ENCODE measurements at regions not wholly inside any gene's neighbourhood (a gene's known extent, or its start where the extent isn't known, plus 50 kb on each side); places are given as distances from the start of the nearest gene placed in this dataset.

DNA sequence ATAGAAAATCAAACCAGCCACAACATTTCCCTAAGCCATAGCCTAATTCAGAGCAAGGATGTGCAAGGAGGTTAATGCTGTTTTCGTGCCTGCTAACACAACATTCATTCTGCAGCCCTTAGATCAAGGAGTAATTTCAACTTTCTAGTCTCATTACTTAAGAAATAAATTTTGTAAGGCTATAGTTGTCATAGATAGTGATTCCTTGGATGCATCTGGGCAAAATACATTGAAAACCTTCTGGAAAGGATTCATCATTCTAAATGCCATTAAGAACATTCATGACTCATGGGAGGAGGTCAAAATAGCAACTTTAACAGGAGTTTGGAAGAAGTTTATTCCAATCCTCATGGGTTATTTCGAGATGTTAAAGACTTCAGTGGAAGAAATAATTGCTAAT, 283.2 kb downstream of the RPAP3 start:
- Histone ChIP-seq H3K4me1 (ENCODE audit: control insufficient read depth, insufficient read depth, low read length) (peaks cover 17% of the 10 kb centered on the region), H3K9ac (ENCODE audit: low read length) (no peak overlapping the region), H3K9me3 (ENCODE audit: control insufficient read depth, low read length) (no peaks in the 10 kb centered on the region), H3K27me3 (replicated peaks; ENCODE audit: control insufficient read depth, insufficient read depth, low read length) (no peaks in the 10 kb centered on the region), H3K36me3 (ENCODE audit: control insufficient read depth, insufficient read depth, low read length, severe bottlenecking) (no peaks in the 10 kb centered on the region), H3K4me3 (ENCODE audit: low read length) (no peak overlapping the region)
- no peak for DNase-seq (ENCODE audit: low read depth)

DNA sequence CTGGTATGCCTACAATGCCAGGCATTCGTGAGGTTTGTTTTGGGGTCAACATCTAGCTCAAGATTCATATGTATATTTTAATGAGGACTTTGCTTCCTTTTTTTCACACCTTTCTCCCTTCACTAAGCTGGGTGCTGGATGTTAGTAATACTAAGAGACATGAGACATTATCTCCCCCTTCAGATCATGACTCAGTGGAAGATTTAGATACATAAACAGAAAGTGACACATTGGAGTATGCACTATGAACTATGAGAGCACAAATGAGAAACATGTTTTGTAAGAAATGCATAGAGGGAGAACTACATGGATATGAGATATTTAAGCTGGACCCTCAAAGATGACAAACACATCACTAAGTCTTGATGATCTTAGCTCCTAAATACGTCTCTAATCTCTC, 286.3 kb downstream of the RPAP3 start:
- peak; percentile 37 for DNase-seq (ENCODE audit: low read depth)
- H3K4me1 ChIP-seq (ENCODE audit: control insufficient read depth, insufficient read depth, low read length): peaks cover 17% of the 10 kb centered on the region
- no peaks in the 10 kb centered on the region for H3K27me3 ChIP-seq (replicated peaks; ENCODE audit: control insufficient read depth, insufficient read depth, low read length)
- no peak overlapping the region for H3K9ac ChIP-seq (ENCODE audit: low read length)
- no peak overlapping the region for H3K4me3 ChIP-seq (ENCODE audit: low read length)
- no peaks in the 10 kb centered on the region for H3K36me3 ChIP-seq (ENCODE audit: control insufficient read depth, insufficient read depth, low read length, severe bottlenecking)
- H3K9me3 ChIP-seq (ENCODE audit: control insufficient read depth, low read length): no peaks in the 10 kb centered on the region

DNA sequence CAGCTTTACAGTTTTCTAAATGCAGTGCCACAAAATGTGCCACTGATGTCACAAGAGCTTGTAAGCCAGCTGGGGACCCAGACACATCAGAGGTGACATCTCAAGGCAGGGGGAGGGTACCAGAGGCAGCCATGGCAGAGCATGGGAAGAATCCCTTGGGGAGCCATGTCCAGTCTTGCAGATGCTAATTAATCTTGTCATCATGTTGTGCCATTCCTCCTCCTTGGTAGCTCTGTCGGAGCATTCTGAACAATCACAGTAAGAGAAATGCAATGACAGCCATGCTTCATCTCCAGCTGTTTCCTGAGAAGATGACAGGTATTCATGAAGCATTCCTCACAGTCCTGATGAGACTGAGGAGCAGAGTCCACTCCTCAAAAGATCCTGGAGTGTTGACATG, 287.9 kb downstream of the RPAP3 start:
- Histone ChIP-seq H3K36me3 (ENCODE audit: control insufficient read depth, insufficient read depth, low read length, severe bottlenecking) (no peaks in the 10 kb centered on the region), H3K9ac (ENCODE audit: low read length) (no peak overlapping the region)

GRCh38 chr12:47417121-47417520, 288.7 kb downstream of the RPAP3 start:
- Histone ChIP-seq H3K36me3 (ENCODE audit: control insufficient read depth, insufficient read depth, low read length, severe bottlenecking) (no peaks in the 10 kb centered on the region), H3K4me3 (ENCODE audit: low read length) (no peak overlapping the region), H3K9ac (ENCODE audit: low read length) (no peak overlapping the region), H3K4me1 (ENCODE audit: control insufficient read depth, insufficient read depth, low read length) (peaks cover 9% of the 10 kb centered on the region), H3K27me3 (replicated peaks; ENCODE audit: control insufficient read depth, insufficient read depth, low read length) (no peaks in the 10 kb centered on the region), H3K9me3 (ENCODE audit: control insufficient read depth, low read length) (no peaks in the 10 kb centered on the region)
- no peak for DNase-seq (ENCODE audit: low read depth)

More for the DNA sequence above, 287.9 kb downstream of the RPAP3 start:
- Histone ChIP-seq H3K9me3 (ENCODE audit: control insufficient read depth, low read length) (no peaks in the 10 kb centered on the region), H3K4me1 (ENCODE audit: control insufficient read depth, insufficient read depth, low read length) (peaks cover 17% of the 10 kb centered on the region), H3K4me3 (ENCODE audit: low read length) (no peak overlapping the region), H3K27me3 (replicated peaks; ENCODE audit: control insufficient read depth, insufficient read depth, low read length) (no peaks in the 10 kb centered on the region)
- no peak for DNase-seq (ENCODE audit: low read depth)

DNA sequence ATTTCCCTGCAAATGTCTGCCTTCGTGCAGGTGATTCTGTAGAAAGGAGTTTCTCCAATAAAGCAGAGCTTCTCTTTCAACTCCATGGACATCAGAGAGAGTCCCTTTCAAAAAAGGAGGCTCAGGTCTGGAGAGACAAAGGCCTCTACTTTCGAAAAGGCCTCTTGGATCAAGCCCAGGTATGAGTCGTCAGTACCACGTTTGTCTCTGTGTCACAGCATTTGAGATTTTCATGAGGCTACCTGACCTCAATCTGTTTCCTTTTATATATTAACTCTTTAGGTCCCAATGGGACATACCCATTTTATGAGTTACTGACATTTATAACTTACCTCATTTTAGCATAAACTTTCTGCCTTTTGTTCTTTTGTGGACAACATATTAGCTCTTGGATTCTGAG, 290.8 kb downstream of the RPAP3 start:
- H3K36me3 ChIP-seq (ENCODE audit: control insufficient read depth, insufficient read depth, low read length, severe bottlenecking): no peaks in the 10 kb centered on the region
- no peaks in the 10 kb centered on the region for H3K9me3 ChIP-seq (ENCODE audit: control insufficient read depth, low read length)
- no peak overlapping the region for H3K9ac ChIP-seq (ENCODE audit: low read length)
- no peak overlapping the region for H3K4me3 ChIP-seq (ENCODE audit: low read length)
- H3K4me1 ChIP-seq (ENCODE audit: control insufficient read depth, insufficient read depth, low read length): peaks cover 9% of the 10 kb centered on the region
- H3K27me3 ChIP-seq (replicated peaks; ENCODE audit: control insufficient read depth, insufficient read depth, low read length): no peaks in the 10 kb centered on the region
- DNase-seq (ENCODE audit: low read depth): no peak

DNA sequence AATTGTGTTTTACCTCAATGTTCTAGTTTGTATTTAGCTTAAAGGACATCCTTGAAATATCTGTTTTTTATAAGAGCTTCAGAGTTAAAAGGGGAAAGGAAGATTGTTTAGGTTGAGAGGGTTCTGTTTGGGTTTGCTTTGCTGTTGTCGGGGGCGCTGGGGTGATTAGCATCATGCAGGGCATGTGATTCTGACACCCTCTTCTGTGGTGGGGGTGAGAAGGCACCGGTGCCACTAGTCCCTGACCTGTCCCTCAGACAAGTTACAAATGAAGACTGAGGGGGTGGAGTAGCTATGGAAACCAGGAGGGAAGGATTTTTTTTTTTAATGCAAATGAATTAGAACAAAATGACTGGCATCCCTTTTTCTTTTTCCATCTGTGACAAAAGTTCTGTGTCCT, 291.3 kb downstream of the RPAP3 start:
- H3K4me3 ChIP-seq (ENCODE audit: low read length): no peak overlapping the region
- no peaks in the 10 kb centered on the region for H3K27me3 ChIP-seq (replicated peaks; ENCODE audit: control insufficient read depth, insufficient read depth, low read length)
- H3K4me1 ChIP-seq (ENCODE audit: control insufficient read depth, insufficient read depth, low read length): peaks cover 6% of the 10 kb centered on the region
- no peaks in the 10 kb centered on the region for H3K36me3 ChIP-seq (ENCODE audit: control insufficient read depth, insufficient read depth, low read length, severe bottlenecking)
- DNase-seq (ENCODE audit: low read depth): no peak
- no peaks in the 10 kb centered on the region for H3K9me3 ChIP-seq (ENCODE audit: control insufficient read depth, low read length)
- H3K9ac ChIP-seq (ENCODE audit: low read length): no peak overlapping the region

- Histone ChIP-seq H3K9ac (ENCODE audit: low read length) (no peak overlapping the region), H3K9me3 (ENCODE audit: control insufficient read depth, low read length) (no peaks in the 10 kb centered on the region), H3K4me1 (ENCODE audit: control insufficient read depth, insufficient read depth, low read length) (no peaks in the 10 kb centered on the region), H3K36me3 (ENCODE audit: control insufficient read depth, insufficient read depth, low read length, severe bottlenecking) (no peaks in the 10 kb centered on the region), H3K4me3 (ENCODE audit: low read length) (no peak overlapping the region), H3K27me3 (replicated peaks; ENCODE audit: control insufficient read depth, insufficient read depth, low read length) (no peaks in the 10 kb centered on the region)
- peak; percentile 32 for DNase-seq (ENCODE audit: low read depth)
These were observed 292.0 kb downstream of the RPAP3 start for GRCh38 chr12:47413806-47414205.

DNA sequence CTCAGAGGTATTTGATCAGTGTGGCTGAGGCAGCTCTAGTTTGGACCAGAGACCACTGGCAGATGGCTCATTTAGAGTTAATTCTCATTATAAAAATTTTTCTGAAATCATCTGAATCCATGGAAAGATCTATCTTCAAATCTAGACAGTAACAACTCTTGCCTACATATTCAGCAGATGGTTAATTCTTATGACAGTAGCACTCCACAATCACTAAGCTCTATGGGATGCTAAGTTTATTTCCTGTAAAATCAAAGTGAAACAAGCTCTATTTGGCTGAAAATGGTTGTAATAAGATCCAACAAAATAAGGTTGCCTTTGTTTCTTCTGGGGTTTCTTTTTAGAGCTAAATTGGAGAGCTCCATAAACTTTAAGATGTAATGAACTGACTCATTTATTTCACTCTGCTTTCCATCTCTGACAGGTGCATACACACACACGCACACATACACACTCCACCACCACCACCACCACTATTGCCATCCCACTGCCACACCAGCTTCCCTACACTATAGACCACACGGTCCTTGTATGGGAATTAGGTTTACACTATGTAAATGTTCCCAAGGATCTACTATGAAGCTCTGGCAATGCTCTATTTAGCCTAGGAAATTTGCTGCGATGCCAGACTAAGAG, 293.1 kb downstream of the RPAP3 start:
- no peak overlapping the region for H3K9ac ChIP-seq (ENCODE audit: low read length)
- H3K4me3 ChIP-seq (ENCODE audit: low read length): no peak overlapping the region
- H3K9me3 ChIP-seq (ENCODE audit: control insufficient read depth, low read length): no peaks in the 10 kb centered on the region
- no peaks in the 10 kb centered on the region for H3K36me3 ChIP-seq (ENCODE audit: control insufficient read depth, insufficient read depth, low read length, severe bottlenecking)
- H3K27me3 ChIP-seq (replicated peaks; ENCODE audit: control insufficient read depth, insufficient read depth, low read length): no peaks in the 10 kb centered on the region
- no peak for DNase-seq (ENCODE audit: low read depth)
- H3K4me1 ChIP-seq (ENCODE audit: control insufficient read depth, insufficient read depth, low read length): no peaks in the 10 kb centered on the region

DNA sequence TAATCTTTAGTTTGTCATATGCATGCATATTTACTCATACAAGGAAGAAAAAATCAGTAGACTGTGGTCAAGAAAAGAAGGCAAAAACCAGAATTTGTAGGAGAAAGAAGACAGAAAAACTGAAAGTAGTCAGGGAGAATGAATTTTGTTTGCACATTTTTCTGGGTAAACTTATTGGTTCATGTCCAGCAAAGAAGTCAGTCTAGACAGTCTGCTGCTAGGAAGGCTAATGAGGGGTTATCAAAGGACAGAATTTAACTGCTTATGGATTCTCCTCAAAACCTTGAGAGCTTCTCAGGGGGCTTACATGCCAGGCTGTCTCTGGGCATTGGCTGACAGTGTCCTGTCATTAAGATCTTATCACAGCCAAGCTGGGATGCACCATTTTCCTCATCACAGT, 293.9 kb downstream of the RPAP3 start:
- DNase-seq (ENCODE audit: low read depth): peak; percentile 16
- no peaks in the 10 kb centered on the region for H3K36me3 ChIP-seq (ENCODE audit: control insufficient read depth, insufficient read depth, low read length, severe bottlenecking)
- no peak overlapping the region for H3K4me3 ChIP-seq (ENCODE audit: low read length)
- no peak overlapping the region for H3K9ac ChIP-seq (ENCODE audit: low read length)
- H3K4me1 ChIP-seq (ENCODE audit: control insufficient read depth, insufficient read depth, low read length): no peaks in the 10 kb centered on the region
- H3K9me3 ChIP-seq (ENCODE audit: control insufficient read depth, low read length): no peaks in the 10 kb centered on the region
- no peaks in the 10 kb centered on the region for H3K27me3 ChIP-seq (replicated peaks; ENCODE audit: control insufficient read depth, insufficient read depth, low read length)

- Histone ChIP-seq H3K4me1 (ENCODE audit: control insufficient read depth, insufficient read depth, low read length) (no peaks in the 10 kb centered on the region), H3K9me3 (ENCODE audit: control insufficient read depth, low read length) (no peaks in the 10 kb centered on the region), H3K4me3 (ENCODE audit: low read length) (no peak overlapping the region), H3K9ac (ENCODE audit: low read length) (no peak overlapping the region), H3K36me3 (ENCODE audit: control insufficient read depth, insufficient read depth, low read length, severe bottlenecking) (no peaks in the 10 kb centered on the region), H3K27me3 (replicated peaks; ENCODE audit: control insufficient read depth, insufficient read depth, low read length) (no peaks in the 10 kb centered on the region)
- DNase-seq (ENCODE audit: low read depth): no peak
These were observed 295.0 kb downstream of the RPAP3 start for GRCh38 chr12:47410862-47411261.

DNA sequence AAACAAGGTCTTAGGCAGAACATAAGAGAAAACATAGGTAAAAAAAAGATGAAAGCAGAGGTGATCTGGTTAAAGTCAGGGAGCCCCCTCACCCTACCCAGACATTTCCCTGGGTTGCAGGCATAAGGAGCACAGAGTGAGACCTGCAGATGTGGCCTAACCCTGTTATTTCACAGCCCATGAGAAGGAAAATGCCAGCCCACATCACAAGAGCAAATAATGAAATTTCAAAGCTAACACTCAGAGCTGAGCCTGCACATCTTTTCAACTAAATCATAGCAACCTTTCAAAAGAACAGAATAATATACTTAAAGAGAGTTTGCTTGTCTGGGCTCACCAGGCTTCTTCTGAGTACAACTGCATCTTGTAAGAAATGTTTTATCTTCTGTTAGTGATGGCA, 295.4 kb downstream of the RPAP3 start:
- Histone ChIP-seq H3K4me1 (ENCODE audit: control insufficient read depth, insufficient read depth, low read length) (no peaks in the 10 kb centered on the region), H3K36me3 (ENCODE audit: control insufficient read depth, insufficient read depth, low read length, severe bottlenecking) (no peaks in the 10 kb centered on the region), H3K9ac (ENCODE audit: low read length) (no peak overlapping the region), H3K4me3 (ENCODE audit: low read length) (no peak overlapping the region), H3K9me3 (ENCODE audit: control insufficient read depth, low read length) (no peaks in the 10 kb centered on the region), H3K27me3 (replicated peaks; ENCODE audit: control insufficient read depth, insufficient read depth, low read length) (no peaks in the 10 kb centered on the region)
- no peak for DNase-seq (ENCODE audit: low read depth)

DNA sequence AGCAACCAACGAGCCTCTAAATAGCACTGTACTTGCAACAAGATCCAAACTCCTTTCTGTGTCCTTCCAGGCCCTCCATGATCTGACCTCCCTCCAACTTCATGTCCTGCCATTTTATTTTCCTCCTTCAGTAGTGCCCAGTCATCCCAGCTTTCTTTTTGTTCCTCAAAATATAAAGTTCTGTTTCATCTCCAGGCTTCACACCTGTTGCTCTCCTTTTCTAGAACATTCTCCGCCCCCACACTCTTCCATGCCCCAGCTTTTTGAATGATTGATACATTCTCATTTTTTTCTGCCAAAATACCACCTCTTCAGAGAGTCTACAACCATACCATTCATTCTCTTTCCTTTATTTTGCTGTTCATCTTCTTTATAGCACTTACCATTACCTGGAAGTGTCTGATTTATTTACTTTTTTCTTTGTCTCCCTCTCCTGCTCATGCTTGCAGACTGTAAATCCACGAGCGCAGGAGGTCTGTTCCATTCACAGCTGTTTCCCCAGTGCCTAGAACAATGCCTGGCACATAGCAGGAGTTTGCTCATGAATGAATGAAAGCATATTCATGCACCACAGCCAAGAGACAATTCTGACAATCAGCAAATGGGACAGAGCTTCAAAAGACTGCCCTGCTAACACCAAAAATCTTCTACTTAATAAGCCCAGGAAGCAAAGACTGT, 296.4 kb downstream of the RPAP3 start:
- Histone ChIP-seq H3K4me3 (ENCODE audit: low read length) (no peak overlapping the region), H3K27me3 (replicated peaks; ENCODE audit: control insufficient read depth, insufficient read depth, low read length) (no peaks in the 10 kb centered on the region), H3K36me3 (ENCODE audit: control insufficient read depth, insufficient read depth, low read length, severe bottlenecking) (no peaks in the 10 kb centered on the region), H3K9me3 (ENCODE audit: control insufficient read depth, low read length) (no peaks in the 10 kb centered on the region), H3K9ac (ENCODE audit: low read length) (no peak overlapping the region), H3K4me1 (ENCODE audit: control insufficient read depth, insufficient read depth, low read length) (no peaks in the 10 kb centered on the region)
- DNase-seq (ENCODE audit: low read depth): no peak
